Keratinocyte (primary cell): ENCODE measurements at regions not wholly inside any gene's neighbourhood (a gene's known extent, or its start where the extent isn't known, plus 50 kb on each side); places are given as distances from the start of the nearest gene placed in this dataset.
"Not testable (repeated sequence)": the region's sequence is repeated elsewhere in the genome, so short reads cannot be mapped to it uniquely, and the experiment has no call there.

Source experiments
- DNase-seq: peaks from one replicate; pipeline ENCODE4 v3.0.0-alpha.2; 2011; ENCODE audit warnings: low read depth, missing footprints, low spot score
- FAIRE-seq: peaks from 2 replicates; lab custom pipeline; 2011; peaks lifted over from hg19 to GRCh38; lab: Jason Lieb, UNC
- H2AFZ ChIP-seq: 2 replicates; pipeline ENCODE4 v1.6.0; 2012; ENCODE audit warnings: low read length, control low read depth, inconsistent platforms; ENCODE audit not compliant: control insufficient read depth
- H3K27ac ChIP-seq: 2 replicates; pipeline ENCODE4 v1.5.1; 2011; ENCODE audit warnings: low read length; ENCODE audit not compliant: control insufficient read depth, insufficient read depth
- H3K27me3 ChIP-seq: 3 replicates; pipeline ENCODE4 v1.6.0; 2011; ENCODE audit warnings: low read length; ENCODE audit not compliant: control insufficient read depth, insufficient read depth; ENCODE audit errors: extremely low read depth
- H3K36me3 ChIP-seq, 2 experiments: 2 replicates in 1 of 2; 3 replicates in 1 of 2; pipeline ENCODE4 v1.5.1; 2011; ENCODE audit warnings: low read length in 2 of 2, mild to moderate bottlenecking in 1 of 2; ENCODE audit not compliant: control insufficient read depth in 2 of 2, insufficient read depth in 2 of 2; ENCODE audit errors: extremely low read depth in 1 of 2
- H3K4me1 ChIP-seq: 3 replicates; pipeline ENCODE4 v1.5.1; 2011; ENCODE audit warnings: low read length; ENCODE audit not compliant: control insufficient read depth, insufficient read depth; ENCODE audit errors: extremely low read depth
- H3K4me2 ChIP-seq: 3 replicates; pipeline ENCODE4 v1.6.0; 2011; ENCODE audit warnings: low read depth, low read length; ENCODE audit not compliant: control insufficient read depth, insufficient read depth; ENCODE audit errors: extremely low read depth
- H3K4me3 ChIP-seq, 3 experiments: fragments of 200-600 bp in 1 of 3; sonication (generic) in 1 of 3; 2 replicates in 2 of 3; 3 replicates in 1 of 3; pipeline ENCODE4 v1.5.1; 2011 to 2016; ENCODE audit warnings: low read length in 3 of 3, mild to moderate bottlenecking in 3 of 3, control low read depth in 2 of 3, inconsistent platforms in 1 of 3, low read depth in 1 of 3, mixed read lengths in 1 of 3, mixed run types in 1 of 3, moderate library complexity in 1 of 3; ENCODE audit not compliant: control insufficient read depth in 2 of 3, insufficient read depth in 2 of 3; ENCODE audit errors: extremely low read depth in 1 of 3
- H3K79me2 ChIP-seq: 2 replicates; pipeline ENCODE4 v1.6.0; 2012; ENCODE audit warnings: low read length; ENCODE audit not compliant: control insufficient read depth, insufficient read depth
- H3K9ac ChIP-seq: 3 replicates; pipeline ENCODE4 v1.6.0; 2011; ENCODE audit warnings: low read length; ENCODE audit not compliant: control insufficient read depth, insufficient read depth; ENCODE audit errors: extremely low read depth
- H3K9me1 ChIP-seq: 3 replicates; pipeline ENCODE4 v1.6.0; 2011; ENCODE audit warnings: low read length; ENCODE audit not compliant: control insufficient read depth, insufficient read depth; ENCODE audit errors: extremely low read depth
- H3K9me3 ChIP-seq: 2 replicates; pipeline ENCODE4 v1.5.1; 2012; ENCODE audit warnings: low read depth, low read length; ENCODE audit not compliant: control insufficient read depth
- H4K20me1 ChIP-seq: 3 replicates; pipeline ENCODE4 v1.6.0; 2011; ENCODE audit warnings: low read length; ENCODE audit not compliant: control insufficient read depth, insufficient read depth; ENCODE audit errors: extremely low read depth
- EZH2 ChIP-seq: IDR thresholded peaks from one replicate; pipeline ENCODE4 v1.6.1; 2012; ENCODE audit warnings: inconsistent platforms, mild to moderate bottlenecking, low read length, moderate library complexity
- dilution Hi-C: fragments of 300-500 bp; cut with MboI; formaldehyde crosslinking; loops from one replicate; pipeline ENCODE4 v1.7.0; 2020; ENCODE audit warnings: low sequenced_read_pairs; ENCODE audit not compliant: extremely low pct_ligation_motif_present
- TF ChIP-seq, protein P1 (sequence below), 3 experiments: IDR thresholded peaks in 1 of 3; conservative IDR thresholded peaks in 1 of 3; optimal IDR thresholded peaks in 1 of 3; 2 replicates in 2 of 3; 3 replicates in 1 of 3; pipeline versions ENCODE3 to v1.5.1; 2011; ENCODE audit warnings: low read length in 3 of 3, mild to moderate bottlenecking in 3 of 3, moderate library complexity in 2 of 3, control low read depth in 1 of 3, inconsistent platforms in 1 of 3; ENCODE audit not compliant: insufficient read depth in 2 of 3; ENCODE audit errors: extremely low read depth in 1 of 3

DNA sequence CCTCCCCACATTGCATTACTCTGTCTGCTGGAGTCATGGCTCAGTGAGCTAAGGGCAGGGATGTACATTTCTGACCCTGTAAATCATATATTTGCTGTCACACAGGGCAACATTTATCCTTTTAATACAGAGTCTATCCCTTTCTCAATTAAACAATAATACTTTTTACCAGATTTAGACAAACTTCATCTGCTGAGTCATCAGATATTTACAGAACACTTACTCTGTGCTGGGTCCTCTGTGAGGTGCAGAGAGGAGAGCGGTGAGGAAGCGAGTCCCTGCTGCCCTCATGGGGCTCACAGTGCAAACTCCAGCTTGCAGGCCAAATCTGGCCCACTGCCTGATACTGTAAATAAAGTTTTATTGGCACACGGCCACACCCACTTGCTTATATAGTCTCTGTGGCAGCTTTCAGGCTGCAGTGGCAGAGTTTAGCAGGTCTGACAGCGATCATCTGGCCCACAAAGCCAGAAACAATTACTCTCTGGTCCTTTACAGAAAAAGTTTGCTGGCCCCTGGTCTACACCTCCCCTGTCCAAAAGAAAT is 144.5 kb downstream of the CDH26 start:
- Histone ChIP-seq H3K4me2 (no peak overlapping the region), H3K9me1 (no peaks in the 10 kb centered on the region), H3K27me3 (peaks cover 3% of the 10 kb centered on the region), H3K4me1 (no peaks in the 10 kb centered on the region), H3K9me3 (no peaks in the 10 kb centered on the region), H3K36me3 (no peaks in the 10 kb centered on the region), H3K4me3 (no peak overlapping the region), H4K20me1 (no peaks in the 10 kb centered on the region), H3K27ac (no peak overlapping the region), H3K9ac (no peak overlapping the region), H2AFZ (no peak overlapping the region), H3K79me2 (no peaks in the 10 kb centered on the region)
- dilution Hi-C loops: no loop called here
- TF ChIP-seq, protein P1, sequence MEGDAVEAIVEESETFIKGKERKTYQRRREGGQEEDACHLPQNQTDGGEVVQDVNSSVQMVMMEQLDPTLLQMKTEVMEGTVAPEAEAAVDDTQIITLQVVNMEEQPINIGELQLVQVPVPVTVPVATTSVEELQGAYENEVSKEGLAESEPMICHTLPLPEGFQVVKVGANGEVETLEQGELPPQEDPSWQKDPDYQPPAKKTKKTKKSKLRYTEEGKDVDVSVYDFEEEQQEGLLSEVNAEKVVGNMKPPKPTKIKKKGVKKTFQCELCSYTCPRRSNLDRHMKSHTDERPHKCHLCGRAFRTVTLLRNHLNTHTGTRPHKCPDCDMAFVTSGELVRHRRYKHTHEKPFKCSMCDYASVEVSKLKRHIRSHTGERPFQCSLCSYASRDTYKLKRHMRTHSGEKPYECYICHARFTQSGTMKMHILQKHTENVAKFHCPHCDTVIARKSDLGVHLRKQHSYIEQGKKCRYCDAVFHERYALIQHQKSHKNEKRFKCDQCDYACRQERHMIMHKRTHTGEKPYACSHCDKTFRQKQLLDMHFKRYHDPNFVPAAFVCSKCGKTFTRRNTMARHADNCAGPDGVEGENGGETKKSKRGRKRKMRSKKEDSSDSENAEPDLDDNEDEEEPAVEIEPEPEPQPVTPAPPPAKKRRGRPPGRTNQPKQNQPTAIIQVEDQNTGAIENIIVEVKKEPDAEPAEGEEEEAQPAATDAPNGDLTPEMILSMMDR (optimal IDR thresholded peaks at IDR 0.05 in 1 of 3, IDR thresholded peaks at IDR 0.05 in 1 of 3, conservative IDR thresholded peaks at IDR 0.05 in 1 of 3; ENCODE audit: extremely low read depth in 1 of 3, insufficient read depth in 2 of 3, low read length in 3 of 3): no peak
- no peak for TF ChIP-seq EZH2
- no peak for DNase-seq
- no peak for FAIRE-seq

DNA sequence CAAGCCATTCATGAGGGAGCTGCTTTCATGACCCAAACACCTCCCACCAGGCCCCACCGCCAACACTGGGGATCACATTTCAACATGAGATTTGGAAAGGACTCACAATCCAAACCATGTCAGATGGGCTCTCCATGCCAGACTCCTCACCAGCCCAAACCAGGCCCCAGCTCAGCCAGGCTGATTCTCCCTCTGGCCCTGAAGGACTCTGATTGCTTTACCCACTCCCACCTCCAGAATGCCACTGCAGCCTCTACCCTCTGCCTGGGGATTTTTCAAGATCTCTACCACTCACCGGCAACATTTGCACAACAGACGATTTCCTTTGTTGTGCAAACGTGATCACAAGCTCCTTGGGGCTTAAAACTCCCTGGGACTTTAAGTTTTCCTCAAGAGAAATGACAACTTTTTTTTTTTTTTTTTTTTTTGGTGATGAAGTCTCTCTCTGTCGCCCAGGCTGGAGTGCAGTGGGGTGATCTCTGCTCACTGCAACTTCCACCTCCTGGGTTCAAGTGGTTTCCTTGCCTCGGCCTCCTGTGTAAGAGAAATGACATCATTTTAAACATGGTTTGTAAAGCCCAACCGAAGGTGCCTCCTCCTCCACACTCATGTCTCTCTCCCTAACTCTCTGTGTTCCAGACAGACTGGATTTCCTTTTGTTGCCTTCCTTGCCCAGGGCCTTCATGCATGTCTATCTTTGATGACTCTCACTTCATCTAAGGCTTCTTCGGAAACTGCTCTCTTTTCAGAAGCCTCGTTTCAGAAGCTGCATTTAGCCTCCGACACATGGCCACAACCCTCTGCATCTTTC is 147.0 kb downstream of the CDH26 start:
- H3K79me2 ChIP-seq: no peaks in the 10 kb centered on the region
- no peaks in the 10 kb centered on the region for H3K36me3 ChIP-seq
- H3K27me3 ChIP-seq: peaks cover 3% of the 10 kb centered on the region
- no peak overlapping the region for H3K4me3 ChIP-seq
- TF ChIP-seq EZH2: no peak
- TF ChIP-seq, protein P1 (optimal IDR thresholded peaks at IDR 0.05 in 1 of 3, IDR thresholded peaks at IDR 0.05 in 1 of 3, conservative IDR thresholded peaks at IDR 0.05 in 1 of 3; ENCODE audit: extremely low read depth in 1 of 3, insufficient read depth in 2 of 3, low read length in 3 of 3): no peak
- no peaks in the 10 kb centered on the region for H3K9me3 ChIP-seq
- FAIRE-seq: no peak
- H3K4me1 ChIP-seq: no peaks in the 10 kb centered on the region
- dilution Hi-C loops: no loop called here
- H3K9ac ChIP-seq: no peak overlapping the region
- no peaks in the 10 kb centered on the region for H4K20me1 ChIP-seq
- no peak overlapping the region for H2AFZ ChIP-seq
- no peak for DNase-seq
- no peaks in the 10 kb centered on the region for H3K9me1 ChIP-seq
- H3K27ac ChIP-seq: no peak overlapping the region
- H3K4me2 ChIP-seq: no peak overlapping the region

DNA sequence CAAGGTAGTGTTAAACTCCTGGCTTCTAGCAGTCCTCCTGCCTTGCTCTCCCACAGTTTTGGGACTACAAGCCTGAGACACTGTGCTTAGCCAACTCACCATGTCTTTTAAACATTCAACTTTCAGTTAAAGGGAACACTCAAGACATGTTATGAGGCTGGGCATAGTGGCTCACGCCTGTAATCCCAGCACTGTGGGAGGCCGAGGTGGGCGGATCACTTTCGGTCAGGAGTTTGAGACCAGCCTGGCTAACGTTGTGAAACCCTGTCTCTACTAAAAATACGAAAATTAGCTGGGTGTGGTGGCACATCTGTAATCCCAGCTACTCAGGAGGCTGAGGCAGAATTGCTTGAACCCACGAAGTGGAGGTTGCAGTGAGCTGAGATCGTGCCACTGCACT is 148.0 kb downstream of the CDH26 start:
- H2AFZ ChIP-seq, dilution Hi-C loops, H3K9ac ChIP-seq, H3K9me3 ChIP-seq, H4K20me1 ChIP-seq, DNase-seq, H3K36me3 ChIP-seq, FAIRE-seq, H3K4me2 ChIP-seq, H3K9me1 ChIP-seq, H3K27ac ChIP-seq, H3K4me1 ChIP-seq, H3K4me3 ChIP-seq, H3K27me3 ChIP-seq, H3K79me2 ChIP-seq: not testable (repeated sequence)
